ENCODE measurements at regions not wholly inside any gene's neighbourhood (a gene's known extent, or its start where the extent isn't known, plus 50 kb on each side); places are given as distances from the start of the nearest gene placed in this dataset.
"Not testable (repeated sequence)": the region's sequence is repeated elsewhere in the genome, so short reads cannot be mapped to it uniquely, and the experiment has no call there.

- peaks cover 8% of the 10 kb centered on the region for H3K4me1 Mint-ChIP-seq (ENCODE audit: low read depth)
- DNase-seq (ENCODE audit: low spot score) = no peak
- no peaks in the 10 kb centered on the region for H3K27me3 Mint-ChIP-seq (ENCODE audit: low read depth)
- H3K36me3 Mint-ChIP-seq (ENCODE audit: low read depth) = no peaks in the 10 kb centered on the region
- peaks cover 2% of the 10 kb centered on the region for H3K9me3 Mint-ChIP-seq (ENCODE audit: low read depth)
- no peak overlapping the region for H3K27ac Mint-ChIP-seq (ENCODE audit: unreplicated experiment)
- no peak overlapping the region for H3K4me3 Mint-ChIP-seq (ENCODE audit: unreplicated experiment)
- TF ChIP-seq CTCF (IDR thresholded peaks at IDR 0.05) = no peak
Measured at GRCh38 chr2:5203134-5203755, 488.9 kb upstream of the SOX11 start.

DNA sequence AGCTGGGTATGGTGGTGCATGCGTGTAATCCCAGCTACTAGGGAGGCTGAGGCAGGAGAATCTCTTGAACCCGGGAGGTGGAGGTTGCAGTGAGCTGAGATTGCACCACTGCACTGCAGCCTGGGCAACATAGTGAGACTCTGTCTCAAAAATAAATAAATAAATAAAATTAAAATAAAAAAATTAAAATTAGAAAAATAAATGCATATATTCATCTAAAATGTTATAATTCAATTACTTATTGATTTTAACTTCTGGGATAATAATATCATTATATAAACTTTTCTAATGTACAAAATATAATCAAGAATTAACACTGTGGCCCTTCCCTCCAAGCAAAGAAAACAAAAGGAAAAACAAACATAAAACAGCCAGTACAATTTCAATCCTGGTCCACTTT lies 485.4 kb upstream of the SOX11 start:
- not testable (repeated sequence) for H3K27me3 Mint-ChIP-seq (ENCODE audit: low read depth); H3K36me3 Mint-ChIP-seq (ENCODE audit: low read depth); H3K9me3 Mint-ChIP-seq (ENCODE audit: low read depth); H3K27ac Mint-ChIP-seq (ENCODE audit: unreplicated experiment); H3K4me1 Mint-ChIP-seq (ENCODE audit: low read depth); H3K4me3 Mint-ChIP-seq (ENCODE audit: unreplicated experiment); DNase-seq (ENCODE audit: low spot score)

DNA sequence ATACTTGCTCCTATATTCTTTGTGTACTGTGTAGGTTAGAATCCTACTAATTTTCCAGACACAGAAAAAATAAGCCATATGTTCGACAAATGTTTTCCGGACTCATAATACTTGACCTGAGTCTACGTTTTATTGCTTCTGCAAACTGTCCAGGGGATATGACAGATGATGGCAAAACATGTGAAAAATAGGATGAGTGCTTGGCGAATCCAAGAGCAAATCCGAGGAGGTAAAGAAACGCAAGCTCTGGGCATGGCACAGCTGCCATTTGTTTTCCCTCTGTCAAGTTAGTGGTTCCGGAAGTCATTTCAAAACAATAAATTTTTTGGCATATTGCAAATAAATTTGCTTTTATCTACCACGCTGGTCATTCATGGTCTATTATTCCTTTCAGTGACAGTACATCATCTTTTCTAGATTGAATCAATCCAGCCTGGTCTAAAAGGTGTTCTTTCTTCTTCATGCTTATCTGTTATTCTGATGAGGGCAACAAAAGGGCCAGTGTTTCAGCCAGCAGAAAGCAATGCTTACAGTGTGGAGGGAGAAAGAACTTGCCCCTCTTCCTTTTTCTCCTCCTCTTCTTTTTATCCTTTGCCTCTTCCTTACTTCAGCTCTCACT lies 476.1 kb upstream of the SOX11 start:
- Mint-ChIP-seq H3K36me3 (ENCODE audit: low read depth) (no peaks in the 10 kb centered on the region), H3K9me3 (ENCODE audit: low read depth) (no peaks in the 10 kb centered on the region), H3K27me3 (ENCODE audit: low read depth) (no peaks in the 10 kb centered on the region)

GRCh38 chr2:5227062-5227699 lies 465.0 kb upstream of the SOX11 start:
- peaks cover 3% of the 10 kb centered on the region for H3K4me1 Mint-ChIP-seq (ENCODE audit: low read depth)
- TF ChIP-seq CTCF (IDR thresholded peaks at IDR 0.05) = no peak
- DNase-seq (ENCODE audit: low spot score) = no peak
- no peaks in the 10 kb centered on the region for H3K9me3 Mint-ChIP-seq (ENCODE audit: low read depth)
- no peak overlapping the region for H3K27ac Mint-ChIP-seq (ENCODE audit: unreplicated experiment)
- no peaks in the 10 kb centered on the region for H3K27me3 Mint-ChIP-seq (ENCODE audit: low read depth)
- no peaks in the 10 kb centered on the region for H3K36me3 Mint-ChIP-seq (ENCODE audit: low read depth)
- no peak overlapping the region for H3K4me3 Mint-ChIP-seq (ENCODE audit: unreplicated experiment)

More for the DNA sequence above, 476.1 kb upstream of the SOX11 start:
- Mint-ChIP-seq H3K27ac (ENCODE audit: unreplicated experiment) (no peak overlapping the region), H3K4me3 (ENCODE audit: unreplicated experiment) (no peak overlapping the region), H3K4me1 (ENCODE audit: low read depth) (no peaks in the 10 kb centered on the region)
- no peak for DNase-seq (ENCODE audit: low spot score)
- no peak for TF ChIP-seq CTCF (IDR thresholded peaks at IDR 0.05)

GRCh38 chr2:5229574-5229973 lies 462.6 kb upstream of the SOX11 start:
- DNase-seq (ENCODE audit: low spot score) = no peak
- Mint-ChIP-seq H3K9me3 (ENCODE audit: low read depth) (no peaks in the 10 kb centered on the region), H3K4me3 (ENCODE audit: unreplicated experiment) (no peak overlapping the region), H3K27ac (ENCODE audit: unreplicated experiment) (no peak overlapping the region), H3K4me1 (ENCODE audit: low read depth) (peaks cover 3% of the 10 kb centered on the region), H3K27me3 (ENCODE audit: low read depth) (no peaks in the 10 kb centered on the region), H3K36me3 (ENCODE audit: low read depth) (no peaks in the 10 kb centered on the region)
- TF ChIP-seq CTCF (IDR thresholded peaks at IDR 0.05) = no peak
